ENCODE measurements at regions not wholly inside any gene's neighbourhood (a gene's known extent, or its start where the extent isn't known, plus 50 kb on each side); places are given as distances from the start of the nearest gene placed in this dataset.
A peak's percentile ranks its signal among the peaks of the same experiment; 100 is the strongest.
"Not testable (repeated sequence)": the region's sequence is repeated elsewhere in the genome, so short reads cannot be mapped to it uniquely, and the experiment has no call there.

- no peak for DNase-seq (ENCODE audit: low spot score)
These were observed 502.9 kb downstream of the NPIPA7 start for GRCh38 chr16:16881814-16882213.

- DNase-seq (ENCODE audit: low spot score) = no peak
These were observed 503.8 kb downstream of the NPIPA7 start for GRCh38 chr16:16882766-16883165.

- DNase-seq (ENCODE audit: low spot score) = no peak
These were observed 505.5 kb downstream of the NPIPA7 start for GRCh38 chr16:16884451-16884850.

GRCh38 chr16:16887193-16887592 is 508.3 kb downstream of the NPIPA7 start:
- no peak for DNase-seq (ENCODE audit: low spot score)

- peak; percentile 55 for DNase-seq (ENCODE audit: low spot score)
These were observed 512.0 kb downstream of the NPIPA7 start for GRCh38 chr16:16890964-16891363.

- no peak for DNase-seq (ENCODE audit: low spot score)
These were observed 525.7 kb downstream of the NPIPA7 start for GRCh38 chr16:16904601-16905000.

- DNase-seq (ENCODE audit: low spot score) = no peak
These were observed 526.9 kb downstream of the NPIPA7 start for GRCh38 chr16:16905850-16906249.

- no peak for DNase-seq (ENCODE audit: low spot score)
These were observed 528.1 kb downstream of the NPIPA7 start for GRCh38 chr16:16907089-16907488.

GRCh38 chr16:16908077-16908476 is 529.1 kb downstream of the NPIPA7 start:
- no peak for DNase-seq (ENCODE audit: low spot score)

- no peak for DNase-seq (ENCODE audit: low spot score)
These were observed 530.2 kb downstream of the NPIPA7 start for GRCh38 chr16:16909126-16909525.

GRCh38 chr16:16910666-16911065 is 531.7 kb downstream of the NPIPA7 start:
- no peak for DNase-seq (ENCODE audit: low spot score)

- DNase-seq (ENCODE audit: low spot score) = no peak
These were observed 536.8 kb downstream of the NPIPA7 start for GRCh38 chr16:16915771-16916170.

GRCh38 chr16:16917191-16917785 is 538.3 kb downstream of the NPIPA7 start:
- no peak for DNase-seq (ENCODE audit: low spot score)

GRCh38 chr16:16923479-16923878 is 544.5 kb downstream of the NPIPA7 start:
- no peak for DNase-seq (ENCODE audit: low spot score)

GRCh38 chr16:16924613-16925012 is 545.7 kb downstream of the NPIPA7 start:
- no peak for DNase-seq (ENCODE audit: low spot score)

- no peak for DNase-seq (ENCODE audit: low spot score)
These were observed 545.3 kb downstream of the XYLT1 start for GRCh38 chr16:16925432-16925831.

GRCh38 chr16:16928532-16929109 is 542.1 kb downstream of the XYLT1 start:
- no peak for DNase-seq (ENCODE audit: low spot score)

- DNase-seq (ENCODE audit: low spot score) = no peak
These were observed 540.3 kb downstream of the XYLT1 start for GRCh38 chr16:16930309-16931000.

GRCh38 chr16:16933861-16934260 is 536.9 kb downstream of the XYLT1 start:
- no peak for DNase-seq (ENCODE audit: low spot score)

- no peak for DNase-seq (ENCODE audit: low spot score)
These were observed 536.1 kb downstream of the XYLT1 start for GRCh38 chr16:16934660-16935059.

GRCh38 chr16:16935909-16936308 is 534.9 kb downstream of the XYLT1 start:
- DNase-seq (ENCODE audit: low spot score) = not testable (repeated sequence)

- no peak for DNase-seq (ENCODE audit: low spot score)
These were observed 533.2 kb downstream of the XYLT1 start for GRCh38 chr16:16937576-16937975.

GRCh38 chr16:16938009-16938408 is 532.8 kb downstream of the XYLT1 start:
- DNase-seq (ENCODE audit: low spot score) = no peak

GRCh38 chr16:16938980-16939379 is 531.8 kb downstream of the XYLT1 start:
- DNase-seq (ENCODE audit: low spot score) = no peak

Measured in NAMALWA (cell line).